ENCODE measurements at regions not wholly inside any gene's neighbourhood (a gene's known extent, or its start where the extent isn't known, plus 50 kb on each side); places are given as distances from the start of the nearest gene placed in this dataset.
"Not testable (repeated sequence)": the region's sequence is repeated elsewhere in the genome, so short reads cannot be mapped to it uniquely, and the experiment has no call there.

DNA sequence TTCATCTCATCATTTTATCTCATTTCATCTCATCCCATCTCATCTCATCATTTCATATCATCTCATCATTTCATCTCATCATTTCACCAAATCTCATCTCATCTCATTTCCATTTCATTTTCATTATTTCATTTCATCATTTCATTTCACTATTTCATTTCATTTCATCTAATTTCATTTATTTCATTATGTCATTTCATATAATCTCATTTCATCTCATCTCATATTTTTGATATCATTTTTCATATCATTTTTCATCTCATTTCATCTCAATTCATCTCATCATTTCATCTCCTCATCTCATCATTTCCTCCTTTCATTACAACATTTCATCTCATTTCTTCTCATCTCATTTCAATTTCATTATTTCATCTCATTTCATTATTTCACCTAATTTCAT lies 2866.8 kb downstream of the RPIA start:
- not testable (repeated sequence) for H3K4me3 ChIP-seq (ENCODE audit: low read depth, low read length); DNase-seq (ENCODE audit: low read depth)

DNA sequence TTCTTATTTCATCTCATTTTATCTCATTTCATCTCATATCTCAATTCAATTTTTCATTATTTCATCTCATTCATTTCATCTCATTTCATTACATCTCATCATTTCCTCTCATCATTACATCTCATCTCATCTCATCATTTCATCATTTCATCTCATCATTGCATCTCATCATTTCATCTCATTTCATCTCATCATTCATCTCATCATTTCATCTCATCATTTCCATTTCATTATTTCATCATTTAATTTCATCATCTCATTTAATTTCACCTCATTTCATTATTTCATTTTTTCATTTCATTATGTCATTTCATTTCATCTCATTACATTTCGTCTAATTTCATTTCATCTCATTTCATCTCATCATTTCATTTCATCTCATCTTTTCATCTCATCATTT lies 2867.8 kb downstream of the RPIA start:
- DNase-seq (ENCODE audit: low read depth); H3K4me3 ChIP-seq (ENCODE audit: low read depth, low read length): not testable (repeated sequence)

DNA sequence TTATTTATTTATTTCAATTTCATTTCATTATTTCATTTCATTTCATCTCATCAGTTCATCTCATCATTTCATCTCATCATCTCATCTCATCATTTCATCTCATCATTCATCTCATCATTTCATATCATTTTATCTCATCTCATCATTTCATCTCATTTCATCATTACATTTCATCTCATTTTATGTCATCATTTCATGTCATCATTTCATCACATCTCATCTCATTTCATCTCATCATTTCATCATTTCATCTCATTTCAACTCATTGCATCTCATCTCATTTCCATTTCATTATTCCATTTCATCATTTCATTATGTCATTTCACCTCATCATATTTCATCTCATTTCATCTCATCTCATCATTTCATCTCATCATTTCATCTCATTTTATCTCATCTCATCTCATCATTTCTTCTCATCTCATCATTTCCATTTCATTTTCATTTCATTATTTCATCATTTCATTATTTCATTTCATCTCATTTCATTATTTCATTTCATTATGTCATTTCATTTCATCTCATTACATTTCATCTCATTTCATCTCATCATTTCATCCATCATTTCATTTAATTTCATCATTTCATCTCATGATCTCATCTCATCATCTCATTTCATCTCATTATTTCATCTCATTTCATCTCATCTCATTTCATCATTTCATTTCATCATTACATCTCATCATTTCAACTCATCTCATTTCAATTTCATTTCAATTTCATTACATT lies 2868.6 kb downstream of the RPIA start:
- H3K4me3 ChIP-seq (ENCODE audit: low read depth, low read length); DNase-seq (ENCODE audit: low read depth): not testable (repeated sequence)

DNA sequence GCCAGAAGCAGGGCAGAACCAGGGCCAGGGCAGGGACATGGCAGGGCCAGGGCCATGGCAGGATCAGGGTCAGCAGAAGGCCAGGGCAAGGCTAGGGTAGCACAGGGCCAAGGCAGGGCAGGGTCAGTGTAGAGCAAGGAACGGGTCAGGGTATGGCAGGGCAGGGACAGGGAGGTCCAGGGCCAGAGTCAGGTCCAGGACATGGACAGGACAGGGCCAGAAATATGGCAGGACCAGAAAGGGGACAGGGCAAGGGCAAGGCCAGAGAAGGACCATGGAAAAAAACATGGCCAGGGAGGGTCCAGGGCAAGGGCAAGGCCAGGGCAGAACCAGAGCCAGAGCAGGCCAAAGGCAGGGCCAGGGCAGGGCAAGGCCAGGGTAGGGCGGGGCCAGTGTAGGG lies 2870.7 kb downstream of the RPIA start:
- DNase-seq (ENCODE audit: low read depth); H3K4me3 ChIP-seq (ENCODE audit: low read depth, low read length): not testable (repeated sequence)

DNA sequence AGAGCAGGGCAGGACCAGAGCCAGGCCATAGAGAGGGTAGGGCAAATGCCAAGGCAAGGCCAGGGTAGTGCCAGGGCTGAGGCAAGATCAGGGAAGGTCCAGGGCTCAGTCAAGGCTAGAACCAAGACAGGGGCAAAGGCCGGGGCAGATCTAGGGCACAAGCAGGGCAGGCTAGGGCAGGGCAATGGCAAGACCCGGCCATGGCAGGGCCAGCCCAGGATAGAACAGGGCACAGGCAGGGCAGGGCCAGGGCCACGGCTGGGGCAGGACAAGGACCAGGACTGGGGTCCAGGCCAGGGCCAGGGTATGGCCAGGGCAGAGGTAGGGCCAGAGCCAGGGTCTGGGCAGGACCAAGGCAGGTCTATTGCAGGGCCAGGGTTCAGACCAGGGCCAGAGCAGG lies 2873.2 kb downstream of the RPIA start:
- not testable (repeated sequence) for H3K4me3 ChIP-seq (ENCODE audit: low read depth, low read length); DNase-seq (ENCODE audit: low read depth)

DNA sequence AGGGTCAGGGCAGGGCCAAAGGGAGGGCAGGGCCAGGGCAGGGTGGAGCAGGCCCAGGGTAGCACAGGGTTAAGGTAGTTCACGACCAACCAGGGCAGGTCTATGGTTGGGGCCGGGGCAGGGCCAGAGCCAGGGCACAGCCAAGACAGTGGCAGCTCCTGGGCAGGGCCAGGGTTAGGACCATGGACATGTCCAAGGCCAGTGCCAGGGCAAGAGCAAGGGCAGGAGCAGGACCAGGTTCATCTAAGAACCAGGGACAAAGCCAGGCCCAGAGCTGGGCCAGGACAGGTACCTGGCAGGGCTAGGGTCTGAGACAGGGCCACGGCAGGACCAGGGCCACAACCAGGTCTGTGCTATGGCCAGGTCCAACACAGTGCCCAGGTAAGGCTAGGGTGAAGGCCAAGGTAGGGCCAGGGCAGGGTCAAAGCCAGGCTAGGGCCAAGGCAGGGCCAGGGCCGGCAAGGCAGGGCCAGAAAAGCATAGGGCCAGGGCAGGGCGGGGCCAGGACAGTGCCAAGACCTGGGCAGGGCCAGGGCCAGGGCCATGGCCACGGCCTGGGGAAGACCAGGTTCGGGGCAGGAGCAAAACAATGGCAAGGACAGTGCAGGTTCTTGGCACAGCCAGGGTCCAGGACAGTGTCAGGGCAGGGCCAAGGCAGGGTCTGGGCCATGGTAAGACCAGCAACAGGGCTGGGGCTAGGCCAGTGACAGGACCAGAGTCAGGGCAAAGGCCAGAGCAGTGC lies 2874.4 kb downstream of the RPIA start:
- not testable (repeated sequence) for H3K4me3 ChIP-seq (ENCODE audit: low read depth, low read length); DNase-seq (ENCODE audit: low read depth)

DNA sequence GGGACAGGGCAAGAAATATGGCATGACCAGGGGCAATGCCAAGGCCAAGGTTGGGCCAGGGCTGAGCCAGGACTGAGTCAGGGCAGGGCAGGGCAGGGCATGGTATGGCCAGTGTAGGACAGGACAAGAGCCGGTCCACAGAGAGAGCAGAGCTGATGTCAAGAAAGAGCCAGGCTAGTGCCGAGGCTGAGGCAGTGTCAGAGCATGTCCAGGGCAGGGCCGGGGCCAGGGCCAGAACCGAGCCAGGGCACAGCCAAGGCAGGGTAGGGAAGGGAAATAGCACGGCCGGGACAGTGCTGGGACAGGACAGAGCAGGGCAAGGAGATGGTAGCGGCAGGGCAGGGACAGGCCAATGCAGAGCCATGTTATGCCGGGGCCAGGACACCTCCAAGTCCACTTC lies 2875.1 kb downstream of the RPIA start:
- DNase-seq (ENCODE audit: low read depth) = not testable (repeated sequence)

DNA sequence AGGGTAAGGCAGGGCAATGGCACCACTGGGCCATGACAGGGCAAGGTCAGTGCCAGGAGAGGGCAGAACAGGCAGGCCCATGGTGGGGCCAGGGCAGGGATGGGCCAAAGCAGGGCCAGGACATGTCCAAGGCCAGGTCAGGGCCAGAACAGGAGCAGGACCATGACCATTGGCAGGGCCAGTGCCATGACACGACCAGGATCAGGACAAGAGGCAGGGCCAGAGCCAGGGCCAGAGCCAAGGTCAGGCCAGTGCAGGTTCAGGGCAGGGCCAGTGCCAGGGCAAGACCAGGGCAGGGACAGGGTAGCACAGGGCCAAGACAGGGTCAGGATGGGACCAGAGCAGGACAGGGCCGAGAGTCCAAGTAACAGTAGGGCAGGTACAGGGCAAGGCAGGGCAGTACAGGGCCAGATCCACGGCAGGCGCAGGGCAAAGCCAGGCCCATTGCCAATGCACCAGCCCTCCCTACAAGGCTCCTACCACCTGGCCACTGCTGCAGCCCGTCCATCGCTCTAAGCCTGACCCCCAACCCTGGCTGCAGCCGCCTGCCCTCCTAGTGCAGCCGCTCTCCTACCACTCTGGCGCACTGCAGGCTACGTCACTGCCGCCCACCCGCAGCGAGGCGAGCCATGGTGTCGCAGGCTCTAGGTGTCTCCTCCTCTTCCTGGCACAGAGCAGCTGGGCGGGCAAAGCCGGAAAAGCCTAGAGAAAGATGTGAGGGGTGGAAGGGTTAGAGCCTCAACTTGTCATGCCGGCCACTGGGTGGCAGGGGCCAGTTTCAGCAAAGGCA lies 2876.3 kb downstream of the RPIA start:
- not testable (repeated sequence) for H3K4me3 ChIP-seq (ENCODE audit: low read depth, low read length); DNase-seq (ENCODE audit: low read depth)

More for the DNA sequence above, 2875.1 kb downstream of the RPIA start:
- not testable (repeated sequence) for H3K4me3 ChIP-seq (ENCODE audit: low read depth, low read length)

DNA sequence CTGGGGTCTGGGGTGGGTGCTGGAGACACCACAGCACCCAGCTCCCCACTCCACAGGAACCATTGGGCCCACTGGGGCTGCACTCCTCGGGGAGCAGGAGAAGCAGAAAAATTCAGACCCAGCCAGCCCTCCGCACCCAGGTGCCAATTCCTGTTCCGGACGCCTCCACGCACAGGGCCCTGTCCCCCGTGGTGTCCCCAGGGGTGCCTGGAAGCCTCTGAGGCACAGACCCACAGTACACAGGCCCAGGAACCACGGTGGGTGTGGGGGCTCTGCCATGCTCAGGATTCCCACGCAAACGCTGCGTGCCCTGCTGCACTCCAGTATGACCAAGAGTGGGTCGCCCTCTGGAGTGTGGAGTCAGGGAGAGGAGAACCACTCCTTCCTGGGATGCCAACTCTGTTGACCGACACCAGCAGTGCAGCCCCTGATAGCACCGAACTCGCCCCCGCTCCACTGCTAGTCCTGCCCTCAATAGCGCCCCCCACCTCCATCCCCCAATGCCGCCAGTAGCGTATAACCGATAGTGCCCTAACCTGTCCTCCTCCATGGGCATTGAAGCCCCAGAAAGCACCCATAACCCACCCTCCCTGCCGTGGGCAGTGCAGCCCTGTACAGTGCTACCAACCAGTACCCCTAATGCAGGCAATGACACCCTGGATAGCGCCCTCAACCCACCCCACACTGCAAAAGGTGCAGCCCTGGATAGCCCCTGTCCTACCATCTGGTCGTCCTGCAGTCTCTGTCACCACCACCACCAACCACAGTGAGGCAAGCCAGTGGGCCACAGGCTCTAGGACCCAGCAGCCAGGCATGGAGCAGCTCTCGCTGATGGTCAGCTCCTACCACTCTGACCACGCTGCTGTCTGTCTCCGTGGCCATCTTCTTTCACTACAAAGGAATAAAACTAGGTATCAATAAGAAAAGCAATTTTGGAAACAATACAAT lies 2877.2 kb downstream of the RPIA start:
- DNase-seq (ENCODE audit: low read depth); H3K4me3 ChIP-seq (ENCODE audit: low read depth, low read length): not testable (repeated sequence)

DNA sequence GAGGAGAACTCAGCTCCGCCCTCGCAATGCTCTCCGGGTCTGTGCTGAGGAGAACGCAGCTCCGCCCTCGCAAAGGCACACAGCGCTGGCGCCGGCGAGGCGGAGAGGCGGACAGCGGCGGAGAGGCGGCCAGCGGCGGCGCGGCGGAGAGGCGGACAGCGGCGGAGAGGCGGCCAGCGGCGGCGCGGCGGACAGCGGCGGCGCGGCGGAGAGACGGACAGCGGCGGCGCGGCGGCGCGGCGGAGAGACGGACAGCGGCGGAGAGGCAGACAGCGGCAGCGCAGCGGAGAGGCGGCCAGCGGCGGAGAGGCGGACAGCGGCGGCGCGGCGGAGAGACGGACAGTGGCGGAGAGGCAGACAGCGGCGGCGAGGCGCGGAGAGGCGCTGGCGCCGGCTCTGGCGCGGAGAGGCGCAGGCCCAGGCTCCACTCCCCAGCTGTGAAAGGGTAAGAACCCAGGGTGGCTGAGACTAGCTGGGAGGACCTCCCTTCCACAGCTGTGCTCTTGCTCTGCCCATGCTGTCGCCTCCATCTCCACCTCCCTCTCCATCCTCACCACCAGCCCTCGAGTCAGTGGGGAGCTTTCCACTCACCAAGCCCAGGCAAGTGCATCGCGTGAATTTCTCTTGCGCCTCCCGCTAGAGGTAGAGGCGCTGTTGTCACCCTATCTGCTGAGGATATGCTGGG lies 2879.9 kb downstream of the RPIA start:
- not testable (repeated sequence) for H3K4me3 ChIP-seq (ENCODE audit: low read depth, low read length); DNase-seq (ENCODE audit: low read depth)

DNA sequence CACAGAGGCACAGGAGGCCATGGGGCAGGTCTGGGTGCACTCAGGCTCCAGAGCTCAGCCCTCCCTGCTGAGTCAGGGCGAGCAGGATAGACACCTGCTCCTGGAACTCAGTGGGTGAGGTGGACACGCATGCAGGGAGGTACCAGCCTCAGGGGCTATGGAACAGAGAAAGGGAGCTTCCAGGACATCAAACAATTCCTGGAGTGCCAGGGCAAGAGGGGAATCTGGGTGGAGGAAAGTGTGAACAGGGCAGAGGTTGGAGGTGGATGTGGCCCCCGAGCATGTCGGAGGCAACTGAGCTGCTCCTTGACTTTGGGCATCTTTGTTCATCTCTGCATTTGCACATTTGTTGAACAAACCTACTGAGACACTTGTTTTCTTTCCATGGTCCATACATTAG lies 2881.5 kb downstream of the RPIA start:
- DNase-seq (ENCODE audit: low read depth); H3K4me3 ChIP-seq (ENCODE audit: low read depth, low read length): not testable (repeated sequence)

DNA sequence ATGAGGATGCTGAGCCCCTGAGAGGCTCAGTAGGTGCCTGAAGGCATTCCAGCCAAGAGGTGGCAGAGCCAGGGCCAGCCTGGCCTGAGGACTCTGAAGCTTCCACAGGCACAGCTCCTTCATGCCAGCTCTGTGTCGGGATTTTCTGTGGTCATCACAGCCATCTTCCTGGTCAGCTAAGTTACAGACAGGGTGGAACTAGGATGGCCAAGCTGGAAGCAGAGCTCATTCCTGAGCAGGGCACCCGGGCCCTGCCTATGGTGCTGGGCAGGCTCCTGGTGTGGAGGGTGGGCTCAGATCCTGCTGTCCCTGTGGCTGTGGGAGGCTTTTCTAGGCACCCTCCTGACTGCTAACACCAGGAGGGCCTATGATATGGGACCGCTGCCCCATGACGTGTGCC lies 2882.3 kb downstream of the RPIA start:
- not testable (repeated sequence) for DNase-seq (ENCODE audit: low read depth); H3K4me3 ChIP-seq (ENCODE audit: low read depth, low read length)

DNA sequence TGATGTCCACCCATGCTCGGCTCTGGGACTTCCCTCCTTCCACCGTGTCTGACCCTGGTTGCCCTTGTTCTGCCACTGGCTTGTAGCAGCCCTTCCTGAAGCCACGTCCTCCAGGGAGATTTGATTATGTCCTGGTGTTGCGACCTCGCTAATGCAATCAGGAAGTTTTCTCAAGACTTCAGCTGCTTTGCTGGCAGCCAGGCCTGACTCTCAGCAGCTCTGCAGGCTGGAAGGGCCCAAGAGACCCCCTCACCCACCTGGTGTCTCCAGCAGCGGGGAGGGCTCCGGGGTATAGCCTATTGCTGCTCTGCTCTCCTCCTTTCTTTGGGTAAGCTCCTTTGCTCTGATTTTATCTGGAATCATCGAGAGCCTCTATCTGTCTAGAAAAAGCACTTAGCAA lies 2882.8 kb downstream of the RPIA start:
- DNase-seq (ENCODE audit: low read depth) = peak; percentile 33
- H3K4me3 ChIP-seq (ENCODE audit: low read depth, low read length) = not testable (repeated sequence)

DNA sequence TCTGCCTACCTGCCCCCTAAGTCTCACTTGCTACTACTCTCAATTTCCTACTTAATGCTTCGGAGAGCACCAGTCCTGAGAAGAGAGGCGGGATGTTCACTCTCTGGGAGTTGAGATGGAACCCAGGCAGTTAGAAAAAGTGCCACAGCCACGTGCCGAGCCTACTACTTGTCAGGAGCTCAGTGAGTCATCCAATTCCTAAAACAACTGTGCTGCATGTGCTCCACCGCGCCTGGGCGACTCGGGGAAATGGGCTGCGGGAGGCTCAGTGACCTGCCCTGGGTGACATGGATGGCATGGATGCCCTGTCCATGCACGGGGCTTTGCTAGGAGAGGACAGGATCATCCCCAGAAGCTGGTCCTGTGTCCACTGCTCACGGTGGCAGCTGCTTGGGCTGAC lies 2884.2 kb downstream of the RPIA start:
- H3K4me3 ChIP-seq (ENCODE audit: low read depth, low read length); DNase-seq (ENCODE audit: low read depth): not testable (repeated sequence)

DNA sequence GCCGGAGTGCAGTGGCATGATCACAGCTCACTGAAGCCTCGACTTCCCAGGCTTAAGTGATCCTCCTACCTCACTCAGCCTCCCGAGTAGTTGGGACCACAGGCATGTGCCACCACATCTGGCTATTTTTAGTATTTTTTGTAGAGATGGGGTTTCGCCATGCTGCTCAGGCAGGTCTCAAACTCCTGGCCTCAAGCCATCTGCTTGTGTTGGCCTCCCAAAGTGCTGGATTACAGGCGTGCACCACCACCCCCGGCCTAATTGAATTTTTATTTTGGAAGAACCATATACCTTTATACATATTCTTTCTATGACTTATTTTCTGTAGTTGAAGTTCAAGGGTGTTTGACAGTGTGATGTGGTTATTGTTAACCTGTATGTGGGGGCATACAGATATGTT lies 2885.9 kb downstream of the RPIA start:
- H3K4me3 ChIP-seq (ENCODE audit: low read depth, low read length); DNase-seq (ENCODE audit: low read depth): not testable (repeated sequence)

DNA sequence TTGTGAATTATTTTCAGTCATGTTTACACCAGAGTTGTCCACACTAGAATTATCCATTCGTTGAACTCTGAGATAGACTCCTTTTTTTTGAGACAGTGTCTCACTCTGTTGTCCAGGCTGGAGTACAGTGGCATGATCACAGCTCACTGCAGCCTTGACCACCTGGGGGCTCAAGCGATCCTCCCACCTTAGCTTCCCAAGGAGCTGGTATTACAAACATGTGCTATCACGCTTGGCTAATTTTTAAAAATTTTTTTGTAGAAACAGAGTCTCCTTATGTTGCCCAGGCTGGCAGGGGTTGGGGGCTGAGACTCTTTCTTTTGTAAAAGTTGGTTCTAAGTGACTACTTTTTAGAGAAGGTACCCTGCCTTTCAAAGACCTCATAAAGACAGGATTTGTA lies 2887.2 kb downstream of the RPIA start:
- DNase-seq (ENCODE audit: low read depth); H3K4me3 ChIP-seq (ENCODE audit: low read depth, low read length): not testable (repeated sequence)

DNA sequence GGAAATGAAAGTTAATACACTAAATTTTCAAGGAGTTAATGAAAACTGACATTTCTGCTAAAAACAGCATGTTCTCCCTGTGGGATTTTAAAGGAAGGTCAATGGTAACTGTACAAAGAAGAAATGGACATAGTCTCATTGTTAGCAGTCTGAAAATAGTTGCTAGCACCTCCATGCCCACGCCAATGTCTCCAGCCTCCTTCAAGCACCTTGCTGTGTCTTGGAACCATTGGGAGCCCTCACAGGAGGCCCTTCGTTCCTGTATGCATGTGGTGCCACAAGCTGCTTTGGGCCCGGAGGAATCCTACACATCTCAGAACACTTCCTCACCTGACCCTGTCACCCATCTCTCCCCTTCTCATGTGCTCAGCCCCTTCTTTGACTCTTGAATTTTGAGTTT lies 2888.1 kb downstream of the RPIA start:
- not testable (repeated sequence) for H3K4me3 ChIP-seq (ENCODE audit: low read depth, low read length); DNase-seq (ENCODE audit: low read depth)

DNA sequence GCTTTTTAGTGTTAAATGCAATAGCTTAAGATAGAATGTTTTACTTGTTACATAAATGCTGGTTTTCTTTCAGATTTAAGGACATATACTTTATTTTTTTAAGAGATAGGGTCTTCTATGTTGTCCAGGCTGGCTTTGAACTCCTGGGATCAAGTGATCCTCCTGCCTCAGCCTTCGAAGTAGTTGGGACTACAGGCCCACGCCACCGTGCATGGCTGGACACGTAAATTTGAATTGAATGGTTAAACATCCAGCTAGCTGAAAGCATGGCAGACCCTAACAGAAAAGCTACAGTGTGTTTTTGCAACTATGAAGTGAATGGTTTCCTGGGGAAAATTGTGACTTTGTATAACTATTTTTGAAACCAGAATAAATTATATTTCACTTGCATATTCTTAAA lies 2888.6 kb downstream of the RPIA start:
- DNase-seq (ENCODE audit: low read depth) = not testable (repeated sequence)

More for the DNA sequence above, 2888.6 kb downstream of the RPIA start:
- H3K4me3 ChIP-seq (ENCODE audit: low read depth, low read length) = not testable (repeated sequence)

Measured in NB4 (cell line).